ENCODE measurements at regions not wholly inside any gene's neighbourhood (a gene's known extent, or its start where the extent isn't known, plus 50 kb on each side); places are given as distances from the start of the nearest gene placed in this dataset.
"Not testable (repeated sequence)": the region's sequence is repeated elsewhere in the genome, so short reads cannot be mapped to it uniquely, and the experiment has no call there.

DNA sequence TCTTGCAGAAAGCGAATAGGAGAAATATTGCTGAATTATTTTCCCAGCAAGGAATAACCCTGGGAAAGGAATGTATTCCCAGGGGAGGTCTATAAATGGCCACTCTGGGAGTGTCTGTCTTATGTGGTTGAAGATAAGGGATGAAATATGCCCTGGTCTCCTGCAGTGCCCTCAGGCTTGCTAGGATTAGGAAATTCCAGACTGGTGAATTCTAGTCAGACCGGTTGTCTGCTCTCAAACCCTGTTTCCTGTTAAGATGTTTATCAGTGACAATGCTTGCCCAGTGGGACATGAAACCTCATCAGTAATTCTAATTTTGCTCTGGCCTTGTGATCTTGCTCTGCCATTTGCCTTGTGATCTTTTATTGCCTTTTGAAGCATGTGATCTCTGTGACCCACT is 148.2 kb upstream of the CHODL start:
- FAIRE-seq: not testable (repeated sequence)

DNA sequence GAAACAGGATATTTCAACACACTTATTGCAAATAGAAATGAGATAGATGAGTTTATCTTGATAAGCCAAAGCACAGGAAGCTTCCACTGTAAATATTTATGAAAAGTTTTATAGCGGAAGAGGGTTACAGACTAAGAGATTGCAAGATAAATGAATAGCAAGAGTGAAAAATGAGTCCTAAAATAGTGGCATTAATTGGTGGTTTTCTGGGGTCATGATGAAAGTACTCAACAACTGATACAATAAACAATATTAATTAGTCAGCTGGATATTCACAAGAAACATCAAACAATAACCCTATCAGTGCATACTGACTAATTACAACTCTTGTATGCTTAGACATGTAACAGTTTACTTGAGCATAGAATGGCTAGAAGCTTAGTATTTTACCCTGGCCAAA is 154.8 kb upstream of the CHODL start:
- FAIRE-seq: no peak

DNA sequence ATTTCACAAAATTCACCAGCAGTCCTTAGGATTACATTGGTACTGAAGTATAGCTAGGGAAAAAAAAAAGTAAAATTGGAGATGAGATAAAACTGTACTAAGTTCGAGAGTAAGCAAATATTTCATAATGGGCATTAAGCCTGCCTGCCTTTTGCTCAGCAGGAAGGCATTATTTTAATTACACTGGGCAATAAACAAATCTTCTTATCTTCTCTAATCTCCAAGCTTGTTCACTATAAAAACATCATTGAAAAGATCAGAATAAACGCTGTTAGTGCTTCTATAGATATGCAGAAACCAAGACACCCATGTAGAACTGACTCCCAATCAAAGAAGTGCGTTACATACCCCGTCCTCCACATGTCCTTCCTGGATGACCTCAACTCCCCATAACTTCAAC is 174.2 kb upstream of the CHODL start:
- no peak for FAIRE-seq

DNA sequence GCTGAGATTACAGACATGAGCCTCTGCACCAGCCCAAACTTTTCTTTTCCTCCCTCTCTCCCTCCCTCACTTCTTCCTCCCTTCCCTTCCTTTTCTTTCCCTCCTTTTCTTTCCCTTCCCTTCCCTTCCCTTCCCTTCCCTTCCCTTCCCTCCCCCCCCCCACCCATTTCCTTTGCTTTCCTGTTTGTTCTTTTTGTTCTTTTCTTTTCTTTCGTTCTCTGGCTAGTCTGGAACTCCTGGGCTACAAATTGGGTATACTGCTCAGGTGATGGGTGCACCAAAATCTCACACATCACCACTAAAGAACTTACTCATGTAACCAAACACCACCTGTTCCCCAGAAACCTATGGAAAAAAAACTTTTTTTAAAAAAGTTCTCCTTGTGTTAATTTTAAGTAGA is 174.8 kb upstream of the CHODL start:
- no peak for FAIRE-seq

DNA sequence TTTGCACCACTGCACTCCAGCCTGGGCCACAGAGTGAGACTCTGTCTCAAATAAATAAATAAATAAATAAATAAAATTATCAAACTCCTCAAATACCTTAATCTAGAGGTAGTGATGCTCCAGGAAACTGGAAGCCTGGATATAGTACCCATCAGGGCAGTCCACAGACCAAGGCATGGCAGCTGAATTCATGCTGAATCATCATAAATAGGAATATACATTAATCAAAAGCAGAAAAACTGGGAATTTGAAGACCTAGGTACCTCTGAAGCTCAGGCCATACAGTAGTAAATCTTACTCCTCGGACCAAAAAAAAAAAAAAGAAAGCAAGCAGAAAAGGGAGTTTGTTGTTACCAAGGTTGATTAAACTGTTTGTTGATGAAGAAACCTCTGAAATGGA is 184.2 kb upstream of the CHODL start:
- FAIRE-seq: no peak

DNA sequence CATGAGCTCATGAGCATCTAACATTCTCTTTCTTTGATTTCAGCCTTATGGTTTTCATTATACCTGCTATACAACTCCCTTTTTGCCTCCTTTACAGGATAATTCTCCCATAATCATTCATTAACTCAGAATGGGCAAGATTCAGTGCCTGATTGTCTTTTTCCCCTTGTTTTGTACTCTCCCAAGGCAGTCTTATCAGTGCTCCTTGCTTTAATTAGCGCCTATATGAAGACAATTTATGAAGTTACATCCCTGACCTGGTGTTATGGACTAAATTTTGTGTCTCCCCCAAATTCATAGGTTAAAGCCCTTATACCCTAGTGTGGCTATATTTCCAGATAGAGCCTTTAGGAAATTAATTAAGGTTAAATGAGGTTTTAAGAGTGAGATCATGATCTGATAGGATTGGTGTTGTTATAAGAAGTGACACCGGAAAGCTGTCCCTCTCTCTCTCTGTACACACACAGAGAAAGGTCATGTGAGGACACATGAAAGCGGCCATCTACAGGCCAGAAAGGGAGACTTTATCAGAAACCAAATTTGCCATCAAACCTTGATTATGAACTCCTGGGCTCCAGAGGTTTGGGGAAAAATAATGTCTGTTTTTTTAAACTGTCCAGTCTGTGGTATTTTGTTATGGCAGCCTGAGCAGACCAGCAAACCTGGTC is 185.8 kb upstream of the CHODL start:
- FAIRE-seq: no peak

DNA sequence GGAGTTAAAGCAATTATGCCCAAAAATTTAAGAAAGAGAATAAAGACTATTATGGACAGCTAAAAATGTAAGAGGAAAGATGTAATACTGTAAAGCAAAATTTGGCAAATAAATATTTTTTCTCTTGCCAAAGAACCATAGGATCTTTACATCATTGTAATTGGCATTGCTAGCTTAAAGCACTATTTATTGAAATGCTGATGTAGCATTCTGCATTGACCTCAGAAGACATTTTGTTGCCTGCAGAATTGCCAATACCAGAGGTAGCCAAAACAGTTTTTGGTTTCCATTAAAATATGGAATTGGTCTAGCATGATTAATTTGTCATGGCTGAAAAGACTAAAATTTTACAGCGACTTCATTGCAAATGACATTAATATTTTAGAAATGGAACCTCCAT is 191.5 kb upstream of the CHODL start:
- no peak for FAIRE-seq

DNA sequence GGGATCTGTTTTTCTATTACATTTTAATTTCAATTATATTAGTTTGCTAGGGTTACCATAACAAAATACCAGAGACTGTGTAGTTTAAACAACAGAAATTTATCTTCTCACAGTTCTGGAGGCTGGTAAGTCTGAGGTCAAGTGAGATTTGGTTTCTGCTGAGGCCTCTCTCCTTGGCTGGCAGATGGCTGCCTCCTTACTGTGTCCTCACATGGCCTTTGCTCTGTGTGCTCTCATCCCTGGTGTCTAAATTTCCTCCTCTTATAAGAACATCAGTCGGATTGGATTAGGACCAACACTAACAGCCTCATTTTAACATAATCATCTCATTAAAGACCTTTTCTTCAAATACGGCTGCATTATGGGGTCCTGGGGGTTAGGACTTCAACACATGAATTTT is 195.2 kb upstream of the CHODL start:
- FAIRE-seq: no peak

DNA sequence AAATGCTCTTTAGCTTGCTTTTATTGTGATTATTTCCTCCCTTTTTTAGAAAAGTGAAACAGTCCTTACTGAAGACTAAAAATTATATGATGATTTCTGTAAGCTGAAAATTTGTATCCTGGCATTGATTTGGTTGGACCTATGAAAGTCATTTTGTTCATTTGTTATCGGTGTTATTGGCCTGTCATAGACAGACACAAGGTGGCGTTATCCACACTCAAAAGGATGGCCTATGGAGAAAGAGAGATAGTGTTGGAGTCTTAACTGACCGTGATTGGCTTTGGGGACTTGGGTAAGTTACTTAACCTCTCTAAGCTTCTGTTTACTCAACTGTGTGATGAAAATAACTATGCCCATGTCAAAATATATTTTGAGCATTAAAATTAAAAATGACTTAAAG is 203.6 kb upstream of the CHODL start:
- FAIRE-seq: peak; percentile 84

DNA sequence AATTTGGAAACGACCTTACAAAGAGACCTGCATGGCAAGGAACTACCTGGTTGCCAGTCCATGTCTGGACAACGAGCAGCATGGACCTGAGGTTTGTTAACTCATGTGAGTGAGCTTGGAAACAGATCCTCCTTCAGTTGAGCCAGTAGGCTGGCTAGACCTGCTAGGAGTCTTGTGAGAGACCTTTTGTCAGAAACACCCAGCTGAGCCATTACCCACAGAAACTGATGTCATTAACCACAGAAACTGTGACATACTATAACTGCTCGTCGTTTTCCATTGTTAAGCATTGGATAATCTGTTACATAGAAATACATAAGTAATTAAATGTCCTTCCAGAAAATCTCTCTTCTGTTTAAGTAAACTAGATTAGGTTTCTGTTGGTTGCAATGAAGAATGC is 211.1 kb upstream of the C21orf91 start:
- FAIRE-seq: no peak

DNA sequence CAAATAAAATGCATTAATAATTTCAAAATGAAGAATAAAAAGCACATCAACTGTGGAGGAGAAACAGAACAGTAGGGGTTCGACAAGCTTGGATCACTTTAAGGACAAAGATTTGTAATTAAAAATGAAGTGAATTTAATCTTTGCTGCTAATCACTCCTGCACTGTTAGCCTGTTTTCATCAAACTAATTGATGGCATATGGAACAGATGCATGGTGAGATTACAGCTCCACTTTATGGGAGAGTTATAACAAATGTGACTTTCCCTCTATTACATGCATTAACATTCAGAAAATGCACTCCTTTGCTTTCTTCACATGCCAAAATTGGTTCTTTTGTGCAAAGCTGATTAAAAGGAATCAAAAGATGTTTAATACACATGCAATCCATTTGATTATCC is 207.2 kb upstream of the C21orf91 start:
- no peak for FAIRE-seq

DNA sequence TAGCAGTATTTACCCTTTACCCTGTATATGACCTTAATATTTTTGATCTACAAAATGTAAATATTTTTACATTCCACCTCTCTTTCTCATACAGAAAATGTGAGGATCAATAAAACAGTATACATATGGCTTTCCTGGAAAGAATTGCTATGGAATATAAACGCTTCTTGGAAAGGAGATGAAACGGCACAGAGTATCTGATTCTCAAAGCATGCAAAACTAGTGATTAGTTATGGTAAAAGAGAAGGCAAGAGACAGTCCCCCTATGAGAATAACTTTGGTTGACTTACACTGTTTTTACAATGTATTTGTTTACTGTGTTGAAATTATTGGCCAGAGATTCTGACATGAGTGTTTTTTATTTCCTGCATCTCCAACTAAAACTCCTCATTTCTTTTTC is 204.6 kb upstream of the C21orf91 start:
- FAIRE-seq: no peak

DNA sequence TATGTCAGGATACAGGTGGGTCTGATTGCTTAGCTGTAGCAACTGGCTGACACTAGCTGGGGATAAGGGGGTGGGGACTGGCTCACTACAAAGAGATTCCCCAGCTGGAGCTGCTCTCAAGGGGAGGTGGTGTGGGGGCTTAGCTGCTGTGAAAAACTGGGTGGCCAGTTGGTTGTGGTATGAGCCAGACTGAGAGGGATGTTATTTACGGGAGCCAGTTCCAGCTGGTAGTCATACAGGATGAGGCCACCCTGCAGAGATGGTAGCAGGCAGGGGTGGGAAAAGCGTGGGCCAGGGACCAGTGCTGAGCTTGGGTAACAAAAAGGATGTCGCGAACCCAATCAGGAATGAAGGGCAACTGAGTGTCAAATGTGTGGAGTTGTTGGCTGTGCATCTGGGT is 204.0 kb upstream of the C21orf91 start:
- no peak for FAIRE-seq

DNA sequence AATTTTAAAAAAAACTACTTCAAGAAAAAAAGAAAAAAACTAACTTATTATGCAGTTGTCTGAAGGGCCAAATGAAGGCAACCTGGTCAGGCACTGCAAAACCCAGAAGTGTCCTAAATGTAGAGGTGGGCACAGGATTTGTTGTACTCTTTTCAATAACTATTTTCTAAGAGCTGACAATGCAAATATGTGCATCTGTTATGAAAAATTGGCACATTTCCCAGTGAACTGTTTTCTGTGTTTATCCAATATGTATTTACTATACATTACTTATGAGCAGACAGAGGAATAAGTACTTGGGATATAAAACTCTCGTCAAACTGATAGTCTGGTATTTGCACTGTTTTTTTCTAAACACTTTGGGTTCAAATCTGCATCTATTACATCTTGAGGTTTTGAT is 188.0 kb upstream of the C21orf91 start:
- no peak for FAIRE-seq

DNA sequence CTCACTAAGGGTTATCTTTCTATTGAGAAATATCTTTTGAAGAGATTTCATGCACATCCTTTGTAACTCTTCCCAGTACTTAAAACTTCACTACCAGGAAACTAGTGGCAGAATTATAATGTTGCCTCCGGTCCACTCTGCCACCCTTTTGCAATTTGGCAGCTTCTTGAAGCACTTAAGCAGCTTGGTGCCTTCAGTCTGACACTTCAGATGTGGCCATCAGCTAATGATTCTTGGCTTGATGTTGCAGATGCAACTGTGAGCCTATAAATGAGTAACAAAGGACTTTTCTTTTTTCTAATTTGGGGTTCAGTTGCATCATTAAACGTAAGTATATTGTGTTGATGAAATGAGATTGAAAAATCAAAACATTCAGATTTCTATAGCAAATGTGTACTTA is 187.5 kb upstream of the C21orf91 start:
- no peak for FAIRE-seq

DNA sequence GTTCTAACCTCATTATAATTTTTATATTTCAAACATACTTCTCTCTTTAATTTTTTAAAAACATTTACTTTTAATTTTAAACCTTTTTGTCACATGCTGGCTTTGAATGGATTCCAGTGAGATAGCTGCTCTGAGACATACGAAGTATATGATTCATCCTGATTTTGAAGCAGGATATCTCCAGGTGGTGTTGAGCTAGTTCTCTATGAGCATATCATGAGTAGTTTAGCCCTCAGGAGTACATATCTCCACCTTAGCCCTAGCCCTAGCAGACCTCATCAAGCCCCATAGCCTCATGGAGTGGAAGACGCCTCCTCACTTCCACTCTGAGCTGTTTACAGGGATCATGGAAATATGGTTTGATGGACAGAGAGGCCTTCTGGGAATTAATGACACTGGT is 183.2 kb upstream of the C21orf91 start:
- FAIRE-seq: no peak

DNA sequence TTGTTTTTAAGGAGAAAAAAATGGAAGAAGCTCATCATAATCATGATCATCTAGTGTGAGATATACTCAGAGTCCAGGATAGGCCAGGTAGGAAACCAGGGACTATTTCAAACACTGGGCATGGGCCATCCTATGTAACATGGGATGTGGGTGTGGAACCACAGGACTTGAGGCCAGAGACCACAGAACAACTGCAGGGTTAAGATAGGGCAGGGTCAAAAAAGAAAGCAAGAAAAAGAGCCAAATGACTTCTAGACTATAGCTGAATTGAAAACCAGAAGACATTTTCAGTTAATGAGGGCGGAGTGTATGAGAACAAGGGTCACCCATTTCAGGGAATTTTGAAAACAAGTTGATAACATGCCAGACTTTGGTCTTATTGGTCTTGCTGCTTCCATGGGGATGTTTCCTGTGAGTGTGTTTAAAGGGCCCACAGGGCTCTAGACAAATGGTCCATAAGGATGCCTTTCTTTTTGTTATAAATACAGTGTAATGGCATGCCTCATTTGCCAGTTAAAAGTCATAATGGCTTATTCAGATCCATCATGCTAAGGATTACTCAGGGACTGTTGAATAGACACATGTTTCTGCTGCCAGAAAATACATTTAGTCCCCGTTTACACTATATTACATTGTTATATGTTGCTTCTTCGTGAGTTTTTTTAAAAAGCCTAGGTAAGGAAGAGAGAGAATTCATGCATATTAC is 182.0 kb upstream of the C21orf91 start:
- FAIRE-seq: no peak

DNA sequence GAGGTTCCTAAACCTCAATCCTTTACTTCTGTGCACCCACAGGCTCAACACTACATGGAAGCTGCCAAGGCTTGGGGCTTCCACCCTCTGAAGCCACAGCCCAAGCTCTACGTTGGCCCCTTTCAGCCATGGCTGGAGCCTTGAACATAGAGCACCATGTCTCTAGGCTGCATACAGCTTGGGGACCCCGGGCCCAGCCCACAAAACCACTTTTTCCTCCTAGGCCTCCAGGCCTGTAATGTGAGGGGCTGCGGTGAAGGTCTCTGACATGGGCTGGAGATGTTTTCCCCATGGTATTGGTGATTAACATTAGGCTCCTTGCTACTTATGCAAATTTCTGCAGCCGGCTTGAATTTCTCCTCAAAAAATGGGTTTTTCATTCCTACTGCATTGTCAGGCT is 179.4 kb upstream of the C21orf91 start:
- FAIRE-seq: not testable (repeated sequence)

DNA sequence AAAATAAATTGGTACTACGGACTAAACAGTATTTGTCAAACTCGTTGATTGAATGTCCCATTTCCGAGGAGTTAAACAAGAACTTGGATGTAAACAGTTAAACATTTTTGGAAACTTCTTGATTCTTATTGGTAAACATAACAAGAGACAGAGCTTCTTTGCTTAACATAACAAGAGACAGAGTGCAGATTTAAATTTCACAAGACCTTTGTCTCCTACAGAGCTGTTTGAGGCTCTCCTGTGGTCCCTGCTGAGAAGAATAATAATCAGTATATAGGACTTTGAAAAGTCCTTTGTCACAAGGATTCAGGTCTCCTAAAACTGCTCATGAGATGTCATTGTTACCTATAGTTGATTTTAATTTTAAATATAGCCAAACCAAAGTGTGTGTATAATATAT is 170.6 kb upstream of the C21orf91 start:
- FAIRE-seq: no peak

DNA sequence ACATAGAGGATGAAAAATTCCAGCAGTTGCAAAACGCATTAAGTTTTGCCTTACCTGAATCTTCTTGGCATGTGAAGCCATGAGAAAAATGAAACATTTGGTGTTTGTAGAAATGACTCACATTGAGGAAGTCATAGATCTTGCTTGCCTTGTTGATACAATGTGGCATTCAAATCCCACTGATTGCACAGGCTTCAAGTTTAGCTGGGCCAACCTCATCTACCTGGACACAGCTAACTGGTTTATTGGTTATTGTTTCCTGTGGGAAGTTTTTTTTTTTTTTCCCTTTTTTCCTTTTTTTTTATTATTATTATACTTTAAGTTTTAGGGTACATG is 168.9 kb upstream of the C21orf91 start:
- no peak for FAIRE-seq

DNA sequence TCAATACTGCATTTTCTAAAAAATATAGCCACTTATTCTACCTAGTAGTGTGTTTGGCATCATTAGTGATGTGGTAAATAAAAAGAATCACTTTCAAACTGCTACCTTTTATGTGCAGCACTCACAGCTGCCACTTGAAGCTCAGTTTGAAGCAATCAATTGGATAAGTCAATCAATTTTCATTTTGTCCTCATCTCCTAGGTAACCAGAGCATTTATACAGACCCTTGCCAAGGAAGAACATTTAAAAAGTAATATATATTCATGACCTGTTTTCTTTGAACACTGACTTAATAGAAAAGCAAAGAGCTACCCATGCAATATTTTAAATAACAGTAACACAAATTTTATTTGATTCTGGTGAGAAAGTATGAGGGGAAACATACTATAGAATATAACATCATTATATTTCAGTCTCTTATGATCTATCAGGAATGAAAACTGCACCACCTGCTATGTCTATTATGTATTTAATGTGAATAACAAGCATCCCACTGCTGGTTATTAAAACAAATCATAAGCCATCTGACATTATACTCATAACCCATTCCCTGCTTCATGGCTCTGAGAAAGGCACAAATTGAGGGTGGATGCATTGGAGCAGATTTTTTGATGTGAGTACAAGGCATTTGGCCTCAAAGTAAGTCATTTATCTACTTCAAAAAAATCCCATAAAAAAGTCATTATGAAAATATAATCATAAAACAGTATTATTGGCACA is 168.4 kb upstream of the C21orf91 start:
- no peak for FAIRE-seq

DNA sequence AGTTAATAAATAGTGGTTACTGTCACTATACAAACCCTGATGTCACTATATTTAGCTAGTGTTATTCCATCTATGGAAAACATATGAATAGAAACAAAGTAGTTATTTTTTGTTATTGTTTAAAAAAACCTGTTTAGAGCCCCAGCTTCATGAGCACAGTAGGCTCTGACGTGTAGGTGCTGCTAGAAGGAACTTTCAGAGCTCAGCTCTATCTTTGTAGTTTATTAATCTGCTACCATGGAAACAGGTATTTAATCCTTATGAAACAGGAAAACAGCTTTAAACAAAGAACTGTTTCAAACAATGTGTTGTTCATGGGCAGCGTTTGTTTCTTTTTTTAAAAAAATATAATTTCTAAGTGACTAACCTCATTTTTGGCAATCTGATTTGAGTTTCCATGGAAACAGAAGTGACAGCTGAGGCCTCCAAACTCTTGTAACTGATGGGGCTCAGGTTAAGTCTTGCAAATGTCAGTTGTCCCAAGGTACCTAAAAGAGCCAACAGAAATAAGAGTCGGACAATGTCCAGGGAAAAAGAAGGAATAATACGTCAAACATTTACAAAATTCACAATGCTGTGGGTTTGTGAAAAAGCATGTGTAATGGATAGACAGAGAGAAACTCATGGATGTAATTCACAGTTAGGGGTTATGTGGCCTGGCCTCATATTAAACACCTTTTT is 162.0 kb upstream of the C21orf91 start:
- FAIRE-seq: no peak

DNA sequence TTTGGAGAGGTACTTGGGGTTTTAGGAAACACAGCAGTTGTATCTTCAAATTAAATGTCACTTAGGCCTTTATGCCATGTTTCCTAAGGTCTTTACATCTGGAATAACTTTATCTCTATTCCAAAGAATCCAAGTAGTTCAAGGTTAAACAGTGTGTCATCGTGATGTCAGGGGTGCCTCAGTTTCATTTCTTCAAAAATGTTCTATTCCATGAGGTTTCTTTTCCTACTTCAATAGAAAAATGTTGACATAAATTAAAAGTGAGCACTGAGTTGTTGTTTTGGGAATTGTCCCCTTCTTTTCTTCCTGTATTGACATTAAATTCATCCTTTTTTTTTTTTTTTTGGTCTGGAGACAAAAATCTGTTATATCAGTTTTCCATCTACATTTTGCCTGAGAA is 160.6 kb upstream of the C21orf91 start:
- FAIRE-seq: no peak

DNA sequence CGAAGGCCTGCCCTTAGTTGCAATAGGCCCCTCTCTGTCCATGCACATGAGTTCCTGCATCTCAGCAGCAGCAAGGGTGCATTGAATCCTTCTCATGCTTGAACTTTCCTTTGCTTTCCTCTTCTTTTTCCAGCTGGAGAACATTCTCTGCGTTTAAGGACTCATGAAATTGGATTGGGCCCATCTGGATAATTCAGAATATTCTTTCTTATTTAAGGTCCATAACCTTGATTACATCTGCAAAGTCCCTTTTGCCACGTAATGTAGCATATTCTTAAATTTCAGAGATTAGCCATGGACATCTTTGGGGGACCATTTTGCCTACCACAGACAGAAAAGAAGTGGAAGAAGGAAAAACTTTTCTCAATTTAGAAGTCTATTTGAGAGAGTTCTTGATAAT is 159.7 kb upstream of the C21orf91 start:
- FAIRE-seq: no peak

Data from A204.1 (cell line).